ENCODE measurements at regions not wholly inside any gene's neighbourhood (a gene's known extent, or its start where the extent isn't known, plus 50 kb on each side); places are given as distances from the start of the nearest gene placed in this dataset.
A peak's percentile ranks its signal among the peaks of the same experiment; 100 is the strongest.

DNA sequence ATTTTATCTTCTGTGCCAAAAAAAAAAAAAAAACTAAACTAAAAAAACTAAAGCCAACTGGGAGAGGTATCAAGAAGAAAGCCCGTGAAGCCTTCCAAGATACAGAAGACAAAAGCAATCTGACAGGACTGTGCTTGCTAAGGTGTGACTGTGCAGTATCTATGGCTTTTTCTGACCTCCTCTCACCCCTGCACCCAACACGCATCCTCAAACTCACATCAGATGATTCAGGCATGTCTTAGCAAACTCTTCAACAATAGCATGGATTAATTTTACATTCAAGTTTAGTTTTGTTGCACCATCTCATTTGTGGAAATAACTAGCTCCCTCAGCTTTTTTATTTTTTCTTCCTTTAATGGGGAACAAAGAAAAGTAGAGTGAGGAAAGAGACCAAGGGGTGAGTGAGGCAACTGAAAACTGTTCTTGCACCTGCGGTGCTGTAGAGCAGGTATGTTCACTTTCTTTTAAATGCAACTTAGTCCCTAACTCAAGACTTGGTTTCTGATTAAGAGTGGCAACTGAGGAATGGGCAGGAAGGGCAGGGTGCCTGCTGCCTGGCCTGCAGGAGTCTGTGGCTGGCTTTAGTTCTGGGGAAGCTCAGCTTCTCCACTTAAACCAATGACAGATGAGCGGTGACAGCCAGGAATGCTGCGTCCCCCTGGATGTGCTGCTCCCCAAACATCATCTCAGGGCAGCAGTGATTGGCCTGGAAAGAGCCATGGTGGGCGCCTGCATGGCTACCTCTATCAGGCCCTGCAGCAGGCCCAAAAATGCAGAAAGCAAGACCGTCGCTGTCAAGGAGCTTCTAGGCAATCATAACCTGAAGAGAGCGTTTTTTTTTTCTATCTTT is 71.3 kb upstream of the LRRC8B start:
- FAIRE-seq (no peak), ATAC-seq (no peak), DNase-seq (no peak)
- TF ChIP-seq, protein P1, sequence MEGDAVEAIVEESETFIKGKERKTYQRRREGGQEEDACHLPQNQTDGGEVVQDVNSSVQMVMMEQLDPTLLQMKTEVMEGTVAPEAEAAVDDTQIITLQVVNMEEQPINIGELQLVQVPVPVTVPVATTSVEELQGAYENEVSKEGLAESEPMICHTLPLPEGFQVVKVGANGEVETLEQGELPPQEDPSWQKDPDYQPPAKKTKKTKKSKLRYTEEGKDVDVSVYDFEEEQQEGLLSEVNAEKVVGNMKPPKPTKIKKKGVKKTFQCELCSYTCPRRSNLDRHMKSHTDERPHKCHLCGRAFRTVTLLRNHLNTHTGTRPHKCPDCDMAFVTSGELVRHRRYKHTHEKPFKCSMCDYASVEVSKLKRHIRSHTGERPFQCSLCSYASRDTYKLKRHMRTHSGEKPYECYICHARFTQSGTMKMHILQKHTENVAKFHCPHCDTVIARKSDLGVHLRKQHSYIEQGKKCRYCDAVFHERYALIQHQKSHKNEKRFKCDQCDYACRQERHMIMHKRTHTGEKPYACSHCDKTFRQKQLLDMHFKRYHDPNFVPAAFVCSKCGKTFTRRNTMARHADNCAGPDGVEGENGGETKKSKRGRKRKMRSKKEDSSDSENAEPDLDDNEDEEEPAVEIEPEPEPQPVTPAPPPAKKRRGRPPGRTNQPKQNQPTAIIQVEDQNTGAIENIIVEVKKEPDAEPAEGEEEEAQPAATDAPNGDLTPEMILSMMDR (IDR thresholded peaks at IDR 0.05), result no peak
- Histone ChIP-seq H3K9me3 (no peaks in the 10 kb centered on the region), H3K27ac (no peak overlapping the region), H3K4me1 (no peaks in the 10 kb centered on the region), H3K4me3 (no peak overlapping the region), H3K36me3 (no peaks in the 10 kb centered on the region), H3K27me3 (no peaks in the 10 kb centered on the region)
- intact Hi-C loops (cut with DNase I), result no loop called here
- 87 to 89% methylated on average over 9 of the region's 9 CpGs for WGBS, 2 donors

DNA sequence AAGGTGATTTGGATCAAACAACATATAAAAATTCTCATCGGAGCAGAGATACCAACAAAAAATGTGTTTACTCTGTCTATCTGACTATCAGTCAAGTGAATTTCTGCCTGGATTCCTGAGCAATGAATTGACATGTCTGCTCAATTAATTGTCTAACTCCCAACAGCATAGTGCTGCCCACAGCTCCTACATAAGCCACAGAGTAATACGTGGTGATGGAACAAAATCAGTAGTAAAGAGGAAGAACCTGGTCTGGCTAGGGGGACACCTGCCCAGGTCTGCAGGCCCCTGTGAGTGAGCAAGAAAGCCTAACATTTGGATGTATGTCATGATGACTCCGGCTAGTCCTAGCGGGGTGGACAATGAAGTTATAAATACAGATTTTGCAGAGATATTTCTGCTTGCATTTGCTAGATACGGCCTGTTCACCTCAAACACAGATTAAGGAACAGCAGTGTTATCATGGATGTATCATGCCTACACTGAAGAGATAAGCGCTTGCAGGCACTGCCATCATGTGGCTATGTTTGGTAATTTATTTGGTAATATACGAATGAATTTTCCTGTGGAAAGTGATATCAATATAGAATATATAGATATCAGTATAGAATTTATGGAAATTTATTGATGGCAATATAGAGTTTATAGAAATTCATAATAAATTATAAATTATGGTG is 69.6 kb upstream of the LRRC8B start:
- Histone ChIP-seq H3K27ac (no peak overlapping the region), H3K4me1 (no peaks in the 10 kb centered on the region), H3K4me3 (no peak overlapping the region), H3K9me3 (no peaks in the 10 kb centered on the region), H3K27me3 (no peaks in the 10 kb centered on the region), H3K36me3 (no peaks in the 10 kb centered on the region)
- peak in 1 of 6 donors; percentile 20 for DNase-seq
- peak in 3 of 4 donors; percentile 80 to 87 (median 85) for ATAC-seq
- TF ChIP-seq, protein P1 (IDR thresholded peaks at IDR 0.05), result peak; percentile 16 to 47 (median 38)
- WGBS, 2 donors, result 17 to 20% methylated on average over 7 of the region's 7 CpGs
- intact Hi-C loops (cut with DNase I), result no loop called here
- FAIRE-seq, result no peak

DNA sequence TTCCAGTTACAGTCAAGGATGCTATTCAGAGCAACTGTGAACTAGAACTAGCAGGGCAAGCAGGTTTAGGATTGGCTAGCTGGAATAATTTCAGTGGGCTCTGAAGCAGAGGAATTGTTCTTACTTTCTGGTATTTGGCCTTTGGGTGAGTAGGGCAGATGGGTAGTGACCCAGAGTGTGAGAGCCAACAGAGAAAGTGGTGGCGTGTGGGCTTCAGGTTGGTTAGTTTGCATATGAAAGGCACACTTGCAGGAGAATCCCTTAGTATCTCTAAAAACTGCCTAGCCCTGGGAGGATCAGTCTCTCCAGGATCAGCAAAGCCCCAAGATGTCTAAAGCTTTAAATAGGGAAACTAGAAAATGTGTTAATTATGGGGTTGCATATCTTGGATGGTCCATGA is 67.6 kb upstream of the LRRC8B start:
- no peak for DNase-seq
- Histone ChIP-seq H3K4me3 (no peak overlapping the region), H3K36me3 (no peaks in the 10 kb centered on the region), H3K27ac (no peak overlapping the region), H3K4me1 (no peaks in the 10 kb centered on the region), H3K9me3 (no peaks in the 10 kb centered on the region), H3K27me3 (no peaks in the 10 kb centered on the region)
- TF ChIP-seq, protein P1 (IDR thresholded peaks at IDR 0.05), result no peak
- FAIRE-seq, result no peak
- no peak for ATAC-seq
- intact Hi-C loops (cut with DNase I), result no loop called here
- 89 to 94% methylated on average over 1 of the region's 1 CpG for WGBS, 2 donors

DNA sequence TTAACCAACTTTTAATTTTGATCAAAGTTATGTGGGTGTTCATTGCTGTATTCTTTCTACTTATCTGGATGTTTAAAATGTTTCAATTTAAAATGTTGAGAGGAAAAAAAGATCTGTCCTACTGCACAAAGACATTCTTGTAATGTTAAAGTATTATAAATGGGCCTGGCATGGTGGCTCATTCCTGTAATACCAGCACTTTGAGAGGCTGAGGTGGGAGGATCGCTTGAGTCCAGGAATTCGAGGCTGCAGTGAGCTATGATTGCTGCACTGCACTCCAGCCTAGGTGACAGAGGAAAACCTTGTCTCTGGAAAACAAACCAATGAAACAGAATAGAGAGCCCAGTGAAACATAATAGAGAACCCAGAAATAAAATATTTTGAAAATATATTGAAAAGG is 65.5 kb upstream of the LRRC8B start:
- ATAC-seq (no peak), DNase-seq (no peak), FAIRE-seq (no peak)
- Histone ChIP-seq H3K4me1 (no peaks in the 10 kb centered on the region), H3K27ac (no peak overlapping the region), H3K27me3 (no peaks in the 10 kb centered on the region), H3K9me3 (no peaks in the 10 kb centered on the region), H3K36me3 (no peaks in the 10 kb centered on the region), H3K4me3 (no peak overlapping the region)
- TF ChIP-seq, protein P1 (IDR thresholded peaks at IDR 0.05), result no peak
- WGBS, 2 donors, result 87 to 95% methylated on average over 2 of the region's 2 CpGs
- intact Hi-C loops (cut with DNase I), result no loop called here

DNA sequence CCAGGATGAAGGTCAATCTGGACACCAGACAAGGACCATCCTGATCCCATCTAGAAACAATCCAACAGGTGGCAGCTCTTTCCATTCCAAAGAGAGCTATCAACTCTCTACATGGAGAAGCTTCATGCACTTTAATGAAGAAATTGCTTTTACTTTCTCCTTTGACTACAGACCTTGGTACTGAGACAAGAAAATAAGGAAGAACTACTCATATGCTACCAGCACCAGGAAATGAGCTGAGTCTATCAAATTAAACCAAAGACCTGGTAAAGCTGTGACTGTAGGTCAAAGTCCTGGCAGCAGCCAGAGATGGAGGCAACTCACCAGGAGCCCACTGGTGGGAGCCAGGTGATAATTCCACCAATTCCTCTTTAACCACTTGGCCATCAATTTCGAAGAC is 64.3 kb upstream of the LRRC8B start:
- intact Hi-C loops (cut with DNase I), result no loop called here
- ATAC-seq (no peak), FAIRE-seq (no peak), DNase-seq (no peak)
- WGBS, 2 donors, result 78 to 89% methylated on average over 1 of the region's 1 CpG
- TF ChIP-seq, protein P1 (IDR thresholded peaks at IDR 0.05), result no peak
- H3K27me3 ChIP-seq, result no peaks in the 10 kb centered on the region
- no peaks in the 10 kb centered on the region for H3K4me1 ChIP-seq
- no peak overlapping the region for H3K27ac ChIP-seq
- no peak overlapping the region for H3K4me3 ChIP-seq
- H3K9me3 ChIP-seq, result no peaks in the 10 kb centered on the region
- no peaks in the 10 kb centered on the region for H3K36me3 ChIP-seq

All from pancreas (tissue), 10 donors.